ENCODE measurements at regions not wholly inside any gene's neighbourhood (a gene's known extent, or its start where the extent isn't known, plus 50 kb on each side); places are given as distances from the start of the nearest gene placed in this dataset.

GRCh38 chr17:17398188-17398942 lies 78.4 kb upstream of the MED9 start:
- Mint-ChIP-seq H3K9me3 (no peaks in the 10 kb centered on the region; the same call in 2 of the 3 replicates), H3K4me3 (no peak overlapping the region), H3K4me1 (peaks cover 10% of the 10 kb centered on the region; the same call in 2 of the 3 replicates), H3K27me3 (ENCODE audit: insufficient read depth, low read depth, poor library complexity) (peaks cover 5% of the 10 kb centered on the region), H3K27ac (no peak overlapping the region), H3K36me3 (ENCODE audit: low read depth) (no peaks in the 10 kb centered on the region)
- Histone ChIP-seq H3F3A (replicated peaks; ENCODE audit: low read depth) (no peaks in the 10 kb centered on the region), H3K79me2 (replicated peaks; ENCODE audit: insufficient read depth) (no peaks in the 10 kb centered on the region), H3K27me3 (ENCODE audit: insufficient read depth) (no peaks in the 10 kb centered on the region), H3K36me3 (ENCODE audit: insufficient read depth) (no peaks in the 10 kb centered on the region), H3K9me2 (ENCODE audit: insufficient read depth) (no peaks in the 10 kb centered on the region), H2AFZ (no peak overlapping the region), H4K20me1 (replicated peaks; ENCODE audit: insufficient read depth) (no peaks in the 10 kb centered on the region), H3K4me2 (no peak overlapping the region), H3K4me1 (ENCODE audit: insufficient read depth) (no peaks in the 10 kb centered on the region; the same call in 1 of the 2 replicates), H3K27ac (ENCODE audit: low read depth) (no peak overlapping the region), H3K4me3 (no peak overlapping the region)
- ATAC-seq (no peak), DNase-seq (ENCODE audit: low spot score) (no peak)
- TF ChIP-seq CTCF (conservative IDR thresholded peaks at IDR 0.05; ENCODE audit: low read depth in 2 of 2) (no peak), ZNF114 (CRISPR knock-in tag; IDR thresholded peaks at IDR 0.05) (no peak), STAT1 (IDR thresholded peaks at IDR 0.05; ENCODE audit: unreplicated experiment) (no peak), EZH2phosphoT487 (IDR thresholded peaks at IDR 0.05; ENCODE audit: unreplicated experiment) (no peak), ZNF331 (CRISPR knock-in tag; IDR thresholded peaks at IDR 0.05; ENCODE audit: low read depth) (no peak), EZH2 (IDR thresholded peaks at IDR 0.05; ENCODE audit: low read depth, unreplicated experiment) (no peak), CREB1 (CRISPR knock-in tag; IDR thresholded peaks at IDR 0.05; ENCODE audit: low read depth) (no peak), ZNF462 (CRISPR knock-in tag; IDR thresholded peaks at IDR 0.05) (no peak), POLR2AphosphoS5 (IDR thresholded peaks at IDR 0.05; ENCODE audit: low read depth) (no peak), NANOG (IDR thresholded peaks at IDR 0.05; ENCODE audit: borderline replicate concordance) (no peak), ETS1 (IDR thresholded peaks at IDR 0.05) (no peak), REST (IDR thresholded peaks at IDR 0.05; ENCODE audit: unreplicated experiment) (no peak), JUNB (IDR thresholded peaks at IDR 0.05; ENCODE audit: unreplicated experiment) (no peak)

Measured in GM23338 (cell line).